ENCODE measurements at regions not wholly inside any gene's neighbourhood (a gene's known extent, or its start where the extent isn't known, plus 50 kb on each side); places are given as distances from the start of the nearest gene placed in this dataset.

- H4K20me1 ChIP-seq (ENCODE audit: insufficient read depth, low read length), result no peaks in the 10 kb centered on the region
- intact Hi-C loops (cut with micrococcal nuclease), result no loop called here
- no peaks in the 10 kb centered on the region for H3K9me3 ChIP-seq (replicated peaks in 1 of 2; ENCODE audit: control insufficient read depth in 1 of 2, insufficient read depth in 1 of 2, low read length in 2 of 2)
- H3K4me3 ChIP-seq (replicated peaks in 1 of 3; ENCODE audit: low read depth in 2 of 3, low read length in 3 of 3), result no peak overlapping the region
- H3K4me1 Mint-ChIP-seq, result no peaks in the 10 kb centered on the region
- H3K36me3 ChIP-seq (replicated peaks in 1 of 2; ENCODE audit: control insufficient read depth in 1 of 2, insufficient read depth in 2 of 2, low read length in 2 of 2), result no peaks in the 10 kb centered on the region
- H3K79me2 ChIP-seq (ENCODE audit: insufficient read depth, low read length), result no peaks in the 10 kb centered on the region
- TF ChIP-seq, protein P1, sequence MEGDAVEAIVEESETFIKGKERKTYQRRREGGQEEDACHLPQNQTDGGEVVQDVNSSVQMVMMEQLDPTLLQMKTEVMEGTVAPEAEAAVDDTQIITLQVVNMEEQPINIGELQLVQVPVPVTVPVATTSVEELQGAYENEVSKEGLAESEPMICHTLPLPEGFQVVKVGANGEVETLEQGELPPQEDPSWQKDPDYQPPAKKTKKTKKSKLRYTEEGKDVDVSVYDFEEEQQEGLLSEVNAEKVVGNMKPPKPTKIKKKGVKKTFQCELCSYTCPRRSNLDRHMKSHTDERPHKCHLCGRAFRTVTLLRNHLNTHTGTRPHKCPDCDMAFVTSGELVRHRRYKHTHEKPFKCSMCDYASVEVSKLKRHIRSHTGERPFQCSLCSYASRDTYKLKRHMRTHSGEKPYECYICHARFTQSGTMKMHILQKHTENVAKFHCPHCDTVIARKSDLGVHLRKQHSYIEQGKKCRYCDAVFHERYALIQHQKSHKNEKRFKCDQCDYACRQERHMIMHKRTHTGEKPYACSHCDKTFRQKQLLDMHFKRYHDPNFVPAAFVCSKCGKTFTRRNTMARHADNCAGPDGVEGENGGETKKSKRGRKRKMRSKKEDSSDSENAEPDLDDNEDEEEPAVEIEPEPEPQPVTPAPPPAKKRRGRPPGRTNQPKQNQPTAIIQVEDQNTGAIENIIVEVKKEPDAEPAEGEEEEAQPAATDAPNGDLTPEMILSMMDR (IDR thresholded peaks at IDR 0.05), result no peak
- no peak overlapping the region for H3K4me2 ChIP-seq (replicated peaks; ENCODE audit: extremely low read depth, low read length, poor library complexity, severe bottlenecking)
- no peak overlapping the region for H2AFZ ChIP-seq (ENCODE audit: insufficient read depth, low read depth, low read length, poor library complexity, severe bottlenecking)
- no peak overlapping the region for H3K27ac Mint-ChIP-seq
- 96% methylated on average over 5 of the region's 6 CpGs for WGBS (ENCODE audit: insufficient coverage)
- H3K27ac ChIP-seq (ENCODE audit: low read depth in 1 of 2, low read length in 2 of 2), result no peak overlapping the region
- no peaks in the 10 kb centered on the region for H3K36me3 Mint-ChIP-seq
- H3K27me3 ChIP-seq (ENCODE audit: control insufficient read depth in 2 of 2, insufficient read depth in 2 of 2, low read length in 2 of 2), result no peaks in the 10 kb centered on the region
- no peak overlapping the region for H3K4me3 Mint-ChIP-seq
- H3K9ac ChIP-seq (ENCODE audit: insufficient read depth, low read length, poor library complexity, severe bottlenecking), result no peak overlapping the region
- no peaks in the 10 kb centered on the region for H3K4me1 ChIP-seq (ENCODE audit: control insufficient read depth in 1 of 2, insufficient read depth in 2 of 2, low read length in 2 of 2)
- no peak for DNase-seq
- H3K9me3 Mint-ChIP-seq, result peaks cover 0 to 4% (median 0%) of the 10 kb centered on the region in 7 donors
- peaks cover 3 to 10% (median 4%) of the 10 kb centered on the region in 3 donors for H3K27me3 Mint-ChIP-seq (ENCODE audit: low read depth in 3 of 3)
These were observed 72.6 kb upstream of the CADM1 start for GRCh38 chr11:115576606-115577380.

DNA sequence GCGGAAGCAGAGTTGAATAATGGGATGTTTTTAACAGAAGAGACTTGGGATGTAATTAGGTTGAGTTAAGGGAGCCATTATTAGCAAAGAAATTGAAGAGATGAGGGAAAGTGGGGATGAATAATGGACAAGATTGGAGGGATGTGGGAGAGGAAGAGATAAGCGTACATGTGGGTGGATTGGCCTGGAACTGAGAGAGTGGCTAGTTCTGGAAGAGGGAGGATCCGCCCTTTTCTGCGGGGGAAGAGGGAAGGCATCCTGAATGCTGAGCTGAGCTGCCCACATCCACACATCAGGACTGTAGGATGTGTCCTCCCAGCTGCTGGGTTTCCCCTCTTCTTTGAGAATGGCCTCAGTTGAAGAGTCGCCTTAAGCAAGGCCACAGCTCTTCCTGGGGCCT lies 68.3 kb upstream of the CADM1 start:
- H3K79me2 ChIP-seq (ENCODE audit: insufficient read depth, low read length), result no peaks in the 10 kb centered on the region
- intact Hi-C loops (cut with micrococcal nuclease), result no loop called here
- Mint-ChIP-seq H3K4me1 (no peaks in the 10 kb centered on the region), H3K36me3 (no peaks in the 10 kb centered on the region), H3K27ac (no peak overlapping the region), H3K9me3 (peaks cover 0 to 5% (median 0%) of the 10 kb centered on the region in 7 donors), H3K27me3 (ENCODE audit: low read depth in 3 of 3) (peaks cover 2 to 7% (median 3%) of the 10 kb centered on the region in 3 donors), H3K4me3 (no peak overlapping the region)
- no peak overlapping the region for H3K4me2 ChIP-seq (replicated peaks; ENCODE audit: extremely low read depth, low read length, poor library complexity, severe bottlenecking)
- H3K36me3 ChIP-seq (replicated peaks in 1 of 2; ENCODE audit: control insufficient read depth in 1 of 2, insufficient read depth in 2 of 2, low read length in 2 of 2), result no peaks in the 10 kb centered on the region
- DNase-seq, result no peak
- no peaks in the 10 kb centered on the region for H4K20me1 ChIP-seq (ENCODE audit: insufficient read depth, low read length)
- no peaks in the 10 kb centered on the region for H3K9me3 ChIP-seq (replicated peaks in 1 of 2; ENCODE audit: control insufficient read depth in 1 of 2, insufficient read depth in 1 of 2, low read length in 2 of 2)
- no peak overlapping the region for H2AFZ ChIP-seq (ENCODE audit: insufficient read depth, low read depth, low read length, poor library complexity, severe bottlenecking)
- TF ChIP-seq, protein P1 (IDR thresholded peaks at IDR 0.05), result no peak
- WGBS (ENCODE audit: insufficient coverage), result 90% methylated on average over 2 of the region's 5 CpGs
- no peaks in the 10 kb centered on the region for H3K27me3 ChIP-seq (ENCODE audit: control insufficient read depth in 2 of 2, insufficient read depth in 2 of 2, low read length in 2 of 2)
- H3K9ac ChIP-seq (ENCODE audit: insufficient read depth, low read length, poor library complexity, severe bottlenecking), result no peak overlapping the region
- H3K4me3 ChIP-seq (replicated peaks in 1 of 3; ENCODE audit: low read depth in 2 of 3, low read length in 3 of 3), result no peak overlapping the region
- H3K27ac ChIP-seq (ENCODE audit: low read depth in 1 of 2, low read length in 2 of 2), result no peak overlapping the region
- no peaks in the 10 kb centered on the region for H3K4me1 ChIP-seq (ENCODE audit: control insufficient read depth in 1 of 2, insufficient read depth in 2 of 2, low read length in 2 of 2)

All from CD14-positive monocyte (primary cell).